GM21390 (cell line): ENCODE measurements at regions not wholly inside any gene's neighbourhood (a gene's known extent, or its start where the extent isn't known, plus 50 kb on each side); places are given as distances from the start of the nearest gene placed in this dataset.
"Not testable (repeated sequence)": the region's sequence is repeated elsewhere in the genome, so short reads cannot be mapped to it uniquely, and the experiment has no call there.

ENCODE experiments used
- ATAC-seq: cut with Tn5 transposase; IDR thresholded peaks from one replicate; pipeline ENCODE4 v1.9.1; 2021; ENCODE audit not compliant: unreplicated experiment

DNA sequence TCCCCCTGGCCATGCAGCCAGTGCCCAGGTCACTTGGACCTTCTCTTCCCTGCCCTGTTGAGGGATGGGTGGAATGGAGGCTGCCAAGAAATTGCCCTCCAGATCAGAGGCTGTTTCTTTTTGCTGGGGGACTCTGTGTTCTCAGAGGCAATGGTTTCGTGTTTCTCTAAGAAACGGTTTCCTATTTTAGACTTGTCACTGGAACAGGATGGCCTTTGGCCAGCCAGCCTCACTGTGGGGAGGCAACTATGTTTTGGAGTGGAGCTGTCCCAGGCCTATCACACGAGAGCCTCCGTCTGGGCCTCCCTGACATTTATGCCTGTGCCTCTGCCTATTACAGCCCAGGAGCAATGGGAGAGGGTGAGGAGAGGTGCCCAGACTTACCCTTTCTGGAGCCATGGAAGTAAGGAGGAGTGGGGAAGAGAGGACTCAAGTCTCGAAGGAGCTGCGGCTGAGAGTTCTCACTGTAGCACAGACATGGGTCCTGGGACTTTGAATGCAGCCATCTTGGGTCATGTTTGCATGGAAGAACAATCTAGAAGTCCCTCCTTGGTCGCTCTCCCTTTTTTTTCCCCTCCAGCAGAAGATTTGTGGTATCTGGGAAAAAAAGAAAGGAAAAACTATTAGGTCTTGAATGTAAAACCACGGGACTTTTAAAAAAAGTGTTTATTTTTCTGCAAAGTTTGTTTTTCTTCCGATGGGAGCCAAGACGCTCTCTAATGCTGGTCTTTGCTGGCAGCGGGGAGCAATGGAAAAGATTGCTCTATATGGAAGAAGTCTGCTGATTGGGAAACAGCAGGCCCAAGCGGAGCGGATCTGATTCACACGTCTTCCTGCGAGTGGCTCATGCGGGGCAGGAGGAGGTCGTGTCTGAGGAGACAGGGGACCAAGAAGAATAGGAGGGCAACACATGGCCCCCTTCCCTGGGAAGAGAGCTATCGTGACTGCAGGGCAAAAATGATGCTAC lies 219.2 kb downstream of the FOXD2 start:
- ATAC-seq = no peak

DNA sequence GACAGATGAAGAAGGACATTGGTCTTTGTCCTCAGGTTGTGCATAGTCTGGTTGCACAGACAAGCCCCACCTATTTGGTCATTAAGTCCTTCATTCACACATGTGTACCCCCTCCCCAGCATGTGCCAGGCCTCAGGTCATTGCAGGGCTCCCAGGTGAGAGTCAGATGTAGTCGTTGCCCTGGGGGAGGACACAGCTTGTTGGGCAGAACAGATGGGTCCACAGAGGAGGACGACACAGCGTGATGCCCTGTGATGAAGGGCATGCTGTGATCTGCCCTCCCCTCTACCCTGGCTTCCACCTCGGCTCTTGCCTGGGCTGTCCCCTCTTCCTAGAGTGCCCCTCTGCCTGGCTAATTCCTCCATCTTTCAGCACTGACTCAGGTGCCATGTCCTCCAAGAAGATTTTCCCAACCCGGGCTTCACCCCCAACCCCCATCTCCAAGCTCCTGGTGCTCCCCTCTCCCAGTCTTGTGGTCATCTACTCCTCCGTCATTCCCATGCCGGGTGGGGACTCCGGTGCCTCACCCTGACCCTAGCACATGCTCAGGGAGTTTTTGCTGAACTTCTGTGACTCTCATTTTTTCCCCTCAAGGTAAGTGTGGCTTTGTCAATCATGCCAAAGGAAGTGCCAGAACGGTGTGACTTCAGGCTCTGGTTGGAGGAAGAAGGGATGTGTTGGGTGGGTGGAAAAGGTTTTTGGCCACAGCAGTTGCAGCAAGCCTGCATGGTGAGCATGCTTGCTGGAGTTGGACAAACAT lies 220.5 kb downstream of the FOXD2 start:
- no peak for ATAC-seq

DNA sequence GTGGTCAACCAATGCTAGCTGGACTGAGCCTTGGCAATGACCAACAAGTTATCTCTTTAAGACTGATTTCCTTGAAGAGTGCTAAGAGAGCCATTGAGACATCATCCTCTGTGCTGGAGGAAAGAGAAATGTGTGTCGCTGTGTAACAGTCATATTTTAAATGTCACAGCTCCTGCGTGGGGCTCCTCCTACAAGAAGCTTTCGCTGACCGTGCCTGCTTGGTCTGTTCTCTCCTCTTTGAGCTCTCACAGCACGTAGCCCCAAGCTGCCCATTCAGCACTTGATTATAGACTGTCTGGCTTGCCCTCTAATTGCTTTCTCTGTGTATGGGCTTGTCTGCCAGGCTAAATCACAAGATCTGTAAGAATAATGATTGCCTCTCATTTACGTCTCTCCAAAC lies 221.3 kb downstream of the FOXD2 start:
- no peak for ATAC-seq

DNA sequence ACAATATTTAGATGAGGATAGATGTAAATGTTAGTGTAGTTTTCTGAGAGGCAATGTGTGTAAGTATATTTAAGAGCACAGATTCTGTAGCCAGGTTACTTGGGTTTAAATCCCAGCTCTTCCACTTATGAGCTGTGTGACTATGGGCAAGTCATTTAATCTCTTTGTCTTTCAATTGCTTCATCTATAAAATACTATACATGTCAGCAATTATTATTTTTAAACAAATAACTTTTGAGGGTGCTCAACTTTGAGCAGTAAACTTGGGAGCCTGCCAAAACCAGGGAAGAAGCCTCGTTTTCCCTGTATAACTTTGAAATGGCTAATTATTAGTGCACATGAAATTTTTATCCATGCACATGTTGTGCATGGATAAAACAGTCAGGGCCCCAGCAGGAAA lies 222.8 kb downstream of the FOXD2 start:
- no peak for ATAC-seq

DNA sequence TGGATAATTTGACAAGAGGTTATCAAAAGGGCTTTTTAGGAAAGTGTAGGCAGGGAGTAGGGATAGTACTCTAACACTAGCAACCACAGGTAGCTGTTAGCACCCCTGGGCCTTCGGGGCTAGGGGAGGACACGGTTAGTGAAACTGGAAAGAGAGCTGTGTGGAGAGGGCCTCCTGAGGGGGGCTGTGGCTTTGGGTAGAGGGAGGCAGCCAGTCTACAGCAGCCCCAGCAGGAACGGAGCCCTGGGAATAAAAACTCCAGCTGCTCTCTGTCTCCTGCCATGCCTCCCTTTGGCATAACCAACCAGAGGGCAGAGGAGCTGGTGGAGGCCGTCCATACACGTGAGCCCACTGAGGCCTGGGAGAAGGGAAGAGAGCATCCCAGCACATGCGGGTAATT lies 223.2 kb downstream of the FOXD2 start:
- no peak for ATAC-seq

DNA sequence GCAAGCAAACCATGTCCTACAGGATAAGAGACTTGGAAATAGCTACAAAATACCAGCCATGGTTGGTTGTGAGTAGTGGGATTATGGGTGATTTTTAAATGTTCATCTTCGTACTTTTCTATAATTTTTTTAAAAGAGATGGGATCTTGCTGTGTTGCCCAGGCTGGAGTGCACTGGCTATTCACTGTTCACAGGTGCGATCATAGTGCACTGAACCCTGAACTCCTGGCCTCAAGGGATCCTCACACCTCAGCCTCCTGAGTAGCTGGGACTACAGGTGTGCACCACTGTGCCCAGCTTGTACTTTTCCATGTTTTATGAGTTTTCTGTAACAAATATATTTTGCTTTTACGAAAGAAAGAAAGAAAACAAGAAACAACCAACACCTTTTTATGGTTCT lies 224.2 kb downstream of the FOXD2 start:
- ATAC-seq = no peak

DNA sequence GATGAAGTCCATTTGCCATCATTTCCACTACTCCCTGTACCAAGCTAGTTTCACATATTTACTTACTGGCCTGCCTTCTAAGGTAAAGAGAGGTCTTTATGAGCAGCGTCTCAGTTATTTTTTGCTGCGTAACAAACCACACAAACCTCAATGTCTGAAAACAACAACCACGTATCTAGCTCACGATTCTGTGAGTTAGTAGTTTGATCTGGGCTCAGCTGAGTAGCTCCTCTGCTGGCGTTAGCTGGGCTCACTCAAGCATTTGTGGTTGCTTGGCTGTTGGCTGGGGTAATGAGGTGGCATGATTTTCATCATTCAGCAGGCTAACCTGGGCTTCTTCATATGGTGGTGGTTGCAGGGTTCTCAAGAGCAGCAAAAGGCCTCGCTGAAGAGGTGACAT lies 225.4 kb downstream of the FOXD2 start:
- ATAC-seq = no peak

DNA sequence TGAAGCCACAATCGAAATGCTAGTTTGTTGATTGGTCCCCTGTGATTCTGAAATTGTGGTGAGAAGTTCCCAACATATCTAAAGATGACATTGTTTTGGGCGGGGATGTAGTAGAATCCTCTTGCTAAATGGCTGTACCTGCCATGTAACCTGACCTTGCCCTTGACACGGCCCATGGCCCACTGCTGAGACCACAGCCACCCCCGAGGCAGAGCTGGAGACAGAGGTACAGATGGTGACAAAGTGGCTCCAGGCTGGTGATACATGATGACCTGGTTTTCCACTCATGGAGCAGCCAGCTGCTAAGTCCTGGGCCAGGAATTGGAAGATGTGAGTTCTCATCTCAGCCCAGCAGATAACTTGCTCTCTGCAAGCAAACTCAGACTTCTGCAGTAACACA lies 226.5 kb downstream of the FOXD2 start:
- ATAC-seq = no peak

DNA sequence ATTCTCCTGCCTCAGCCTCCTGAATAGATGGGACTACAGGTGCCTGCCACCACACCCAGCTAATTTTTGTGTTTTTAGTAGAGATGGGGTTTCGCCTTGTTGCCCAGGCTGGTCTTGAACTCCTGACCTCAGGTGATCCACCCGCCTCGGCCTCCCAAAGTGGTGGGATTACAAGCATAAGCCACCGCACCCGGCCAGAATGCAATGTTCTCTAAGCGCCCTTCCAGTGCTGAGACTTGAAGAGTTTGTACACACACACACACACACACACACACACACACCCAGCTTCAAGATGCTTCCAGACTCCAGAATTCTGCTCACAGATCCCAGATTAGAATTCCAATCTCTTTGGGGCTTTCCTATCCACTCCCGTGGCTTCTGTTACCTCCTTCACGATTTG lies 227.1 kb downstream of the FOXD2 start:
- not testable (repeated sequence) for ATAC-seq

DNA sequence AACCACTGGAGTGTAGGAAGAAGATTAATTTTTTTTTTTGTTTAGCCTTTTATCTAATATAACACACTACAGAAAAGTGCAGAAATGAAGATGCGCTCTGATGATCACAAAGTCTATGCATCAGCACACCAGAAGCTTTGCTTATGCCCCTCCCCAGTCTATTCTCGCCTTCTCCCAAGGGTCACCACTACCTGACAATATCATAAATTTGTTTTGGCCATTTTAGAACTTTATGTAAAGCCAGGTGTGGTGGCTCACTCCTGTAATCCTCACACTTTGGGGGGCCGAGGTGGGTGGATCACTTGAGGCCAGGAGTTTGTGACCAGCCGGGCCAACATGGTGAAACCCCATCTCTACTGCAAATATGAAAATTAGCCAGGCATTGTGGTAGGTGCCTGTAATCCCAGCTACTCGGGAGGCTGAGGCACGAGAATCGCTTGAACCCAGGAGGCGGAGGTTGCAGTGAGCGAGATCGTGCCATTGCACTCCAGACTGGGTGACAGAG lies 231.3 kb downstream of the FOXD2 start:
- no peak for ATAC-seq

DNA sequence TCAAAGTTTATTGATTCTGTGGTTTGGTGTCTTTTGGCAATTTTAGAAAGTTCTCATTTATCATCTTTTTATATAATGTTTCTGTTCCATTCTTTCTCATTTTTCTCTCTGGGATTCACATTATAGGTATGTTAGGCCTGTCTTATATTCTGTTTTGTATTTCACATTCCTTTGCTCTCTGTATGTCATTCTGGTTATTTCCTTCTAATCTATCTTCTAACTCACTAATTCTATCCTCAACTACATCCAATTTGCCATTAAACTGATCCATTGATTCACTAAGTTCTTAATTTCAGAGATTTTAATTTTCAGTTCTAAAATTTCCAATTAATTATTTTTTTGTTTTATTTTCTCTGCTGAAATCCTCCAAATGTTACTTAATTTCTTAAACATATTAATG lies 234.8 kb downstream of the FOXD2 start:
- ATAC-seq = no peak

DNA sequence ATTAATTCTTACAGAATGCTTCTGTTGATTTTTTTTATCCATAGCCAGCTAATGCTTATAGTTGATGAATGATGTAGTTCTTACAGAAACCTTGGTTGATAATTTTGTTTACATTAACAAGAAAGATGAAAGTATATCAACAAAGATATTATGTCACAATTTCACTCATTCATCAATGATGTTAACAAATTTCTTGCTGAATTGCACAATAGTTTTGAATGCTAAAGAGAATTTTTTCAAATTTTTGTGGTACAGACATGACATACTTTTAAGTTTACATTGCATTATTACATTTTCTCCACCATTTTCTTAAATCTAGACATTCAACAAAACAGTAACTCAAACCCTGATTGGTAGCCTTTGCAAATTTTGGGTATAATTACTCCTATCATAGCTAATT lies 236.3 kb downstream of the FOXD2 start:
- no peak for ATAC-seq

DNA sequence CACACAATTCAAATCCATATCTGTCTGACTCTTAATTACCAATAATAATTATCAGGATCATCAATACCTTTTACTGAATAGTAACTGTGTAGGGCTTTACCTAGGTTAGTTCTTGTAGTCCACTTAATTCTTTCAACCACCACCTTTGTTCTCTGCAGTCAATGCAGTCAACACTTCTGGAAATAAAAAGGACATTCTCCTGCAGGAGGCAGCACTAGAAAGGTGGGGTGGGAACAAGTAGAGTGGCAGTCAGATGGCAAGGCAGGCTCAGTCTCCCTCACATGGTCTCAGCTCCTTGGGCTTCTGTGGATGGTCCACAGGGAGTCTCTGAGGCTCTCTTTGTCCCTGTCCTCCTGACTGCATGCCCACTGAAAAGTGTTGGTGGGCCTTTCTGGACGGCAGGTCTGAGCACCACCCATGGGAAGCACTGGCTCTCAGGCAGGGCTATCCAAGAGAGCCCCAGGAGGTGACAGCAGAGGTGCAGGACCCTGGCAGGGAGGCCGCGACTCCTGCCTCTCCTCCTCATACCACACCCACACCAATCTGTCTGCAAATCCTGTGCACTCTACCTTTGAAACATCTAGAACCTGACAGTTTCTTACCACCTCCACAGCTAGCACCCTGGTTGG lies 237.3 kb downstream of the FOXD2 start:
- ATAC-seq = no peak

DNA sequence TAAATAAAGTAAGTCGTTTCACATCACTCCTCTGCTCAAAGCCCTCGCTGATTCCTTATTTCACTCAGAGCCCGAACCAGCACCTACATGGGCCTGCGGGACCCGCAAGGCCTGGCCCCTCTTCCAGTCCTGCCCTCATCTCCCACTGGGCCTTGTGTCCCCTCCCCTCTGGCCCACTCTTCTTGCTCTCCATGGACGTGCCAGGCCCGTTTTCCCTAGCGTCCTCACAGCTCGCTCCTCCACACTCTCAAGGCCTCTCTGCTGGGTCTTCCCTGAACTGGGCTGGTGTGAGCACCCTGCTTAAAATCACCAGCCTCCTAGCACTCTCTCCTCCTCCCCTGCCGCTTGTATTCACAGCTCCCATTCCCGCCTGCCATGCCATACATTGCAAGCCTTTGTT lies 237.9 kb downstream of the FOXD2 start:
- no peak for ATAC-seq

DNA sequence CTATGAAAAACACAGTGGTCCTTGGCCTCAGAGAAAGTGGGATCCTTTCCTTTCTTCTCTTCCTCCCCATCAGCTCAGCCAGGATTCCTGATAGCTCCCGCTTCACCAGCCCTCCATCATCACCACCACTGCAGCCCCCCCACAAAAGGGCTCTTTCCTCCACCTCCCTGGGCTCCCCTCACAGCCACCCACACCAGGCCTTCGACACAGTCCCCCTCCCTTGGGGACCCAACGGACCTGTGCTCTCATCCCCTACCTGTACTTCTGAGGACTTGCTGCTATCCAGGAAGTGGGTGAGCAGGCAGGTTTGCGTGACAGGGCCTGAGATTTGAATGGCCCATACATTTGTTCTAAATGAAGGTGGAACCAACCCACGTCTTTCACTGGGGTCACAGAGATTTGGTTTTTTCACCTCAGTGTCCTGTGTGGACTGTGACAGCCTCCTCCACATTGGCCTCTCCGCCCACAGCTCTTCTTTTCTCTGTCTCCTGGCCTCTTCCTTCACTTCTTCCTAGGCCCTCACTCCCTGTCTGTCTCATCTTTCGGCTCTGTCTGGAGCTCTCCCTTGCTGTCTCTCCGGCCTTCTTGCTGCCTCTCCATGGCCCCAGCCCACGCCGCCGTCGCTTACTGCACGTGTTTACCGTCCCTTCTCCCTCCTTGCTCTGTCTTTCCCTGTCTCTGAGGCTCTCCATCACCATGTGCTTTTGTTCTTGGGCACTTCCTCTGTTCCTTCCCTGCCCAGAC lies 238.6 kb downstream of the FOXD2 start:
- no peak for ATAC-seq

DNA sequence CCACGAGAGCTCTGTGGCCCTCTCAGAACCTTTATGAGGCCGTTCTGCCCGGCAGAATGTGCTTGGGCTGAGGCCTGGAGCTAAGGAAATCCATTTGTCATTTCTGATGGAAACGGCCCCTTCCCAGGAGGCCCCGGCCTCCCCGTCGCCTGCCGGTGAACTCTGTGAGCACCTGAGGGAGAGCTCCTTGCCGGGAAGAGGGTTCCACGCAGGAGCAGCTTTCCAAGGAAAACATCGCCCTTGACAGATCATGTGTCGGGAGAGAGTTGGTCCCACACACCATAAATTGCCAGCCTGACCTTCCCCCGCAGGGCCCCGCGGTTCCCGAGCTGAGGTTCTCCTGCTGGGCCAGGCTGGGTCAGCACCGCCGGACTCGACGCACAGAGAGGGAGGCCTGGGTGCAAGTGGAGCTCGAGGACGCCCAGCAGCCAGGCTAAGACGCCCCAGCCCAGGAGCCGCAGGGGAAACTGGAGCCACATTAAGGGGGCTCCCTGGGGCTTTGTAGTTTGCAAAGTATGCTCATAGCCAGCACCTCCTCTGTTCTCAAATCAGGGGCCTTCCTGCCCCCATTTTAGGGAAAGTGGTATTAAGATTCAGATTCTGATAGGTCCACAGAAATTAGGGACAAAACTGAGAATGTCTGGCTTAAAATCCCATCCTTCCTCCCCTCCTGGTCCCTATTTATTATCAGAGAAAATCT lies 239.5 kb downstream of the FOXD2 start:
- no peak for ATAC-seq

DNA sequence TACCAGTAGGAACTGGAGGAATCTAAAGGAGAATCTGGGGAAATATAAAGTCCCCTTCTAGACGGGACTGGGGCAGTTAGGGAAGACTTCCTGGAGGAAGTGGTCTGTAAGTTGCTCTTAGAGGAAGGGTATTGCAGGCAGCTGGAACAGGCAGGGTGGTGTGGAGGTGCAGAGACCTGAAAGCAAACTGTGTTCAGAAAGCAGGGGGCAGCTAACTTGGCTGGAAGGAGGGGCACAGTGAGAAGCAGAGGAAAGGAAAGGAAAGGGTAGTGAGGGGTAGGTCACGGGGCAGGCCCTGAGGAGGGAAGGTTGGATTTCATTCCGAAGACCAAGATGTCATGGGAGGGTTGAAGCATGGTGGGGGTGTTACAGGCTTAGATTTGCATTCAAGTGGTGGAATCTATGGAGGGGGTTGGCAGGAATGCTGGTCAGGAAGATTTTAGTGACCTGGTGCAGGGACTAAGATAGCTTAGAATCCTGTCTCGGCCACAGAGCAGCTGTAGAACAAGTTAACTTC lies 240.7 kb downstream of the FOXD2 start:
- ATAC-seq = no peak

DNA sequence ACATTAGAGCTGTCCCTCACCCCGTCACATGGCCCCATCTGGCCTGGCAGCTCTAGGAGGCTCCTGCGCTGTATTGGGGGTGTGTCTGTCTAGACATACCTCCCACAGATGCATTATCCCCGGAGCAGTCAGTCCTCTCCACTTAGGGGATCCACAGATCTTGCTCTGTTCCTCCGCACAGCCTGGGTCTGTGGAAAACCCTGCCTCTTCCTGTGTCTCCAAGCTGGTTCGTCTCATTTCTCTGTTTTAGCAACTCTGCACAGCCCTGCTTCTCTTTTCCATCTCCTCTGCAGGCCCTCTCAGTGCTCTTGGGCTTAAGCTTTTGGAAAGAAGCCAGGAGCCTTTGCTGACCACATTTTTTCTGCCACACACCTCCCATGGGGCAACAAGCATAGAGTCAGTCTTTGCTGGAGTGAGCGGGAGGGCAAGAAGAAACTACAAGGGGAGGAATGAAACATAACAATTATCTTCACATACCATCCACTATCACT lies 241.5 kb downstream of the FOXD2 start:
- ATAC-seq = no peak

DNA sequence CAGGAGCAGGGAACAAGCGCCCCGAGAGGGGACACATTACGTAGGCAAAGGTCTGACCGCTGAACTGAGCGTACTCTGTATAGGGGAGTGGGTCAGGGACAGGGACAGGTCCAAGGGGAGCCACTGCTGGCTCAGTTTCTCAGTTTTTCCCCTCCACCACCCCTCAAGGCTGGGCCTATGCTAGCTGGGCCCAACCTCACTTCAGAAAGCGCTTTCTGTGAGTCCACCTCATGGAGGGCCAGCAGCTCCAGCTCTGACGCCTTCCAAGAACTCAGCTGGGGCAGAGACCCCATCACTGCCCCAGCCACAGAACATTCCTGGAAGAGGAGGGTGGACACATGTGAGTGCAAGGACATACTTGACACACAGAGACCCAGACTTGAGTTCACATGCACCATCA lies 242.0 kb downstream of the FOXD2 start:
- no peak for ATAC-seq
